GM12878 (cell line): ENCODE measurements at regions not wholly inside any gene's neighbourhood (a gene's known extent, or its start where the extent isn't known, plus 50 kb on each side); places are given as distances from the start of the nearest gene placed in this dataset.

Experiments used
- CTCF ChIP-seq, 3 experiments: IDR thresholded peaks in 2 of 3; conservative IDR thresholded peaks in 1 of 3; 2 replicates each; pipeline ENCODE4 v1.5.1; 2011; ENCODE audit warnings: low read depth in 3 of 3, low read length in 3 of 3, mild to moderate bottlenecking in 3 of 3, control low read depth in 2 of 3, moderate library complexity in 2 of 3, inconsistent platforms in 1 of 3, mixed read lengths in 1 of 3; ENCODE audit not compliant: control insufficient read depth in 2 of 3, insufficient read depth in 1 of 3; ENCODE audit errors: extremely low read depth in 1 of 3
- TCF3 ChIP-seq: IDR thresholded peaks from 2 replicates; pipeline ENCODE4 v1.6.1; 2012; ENCODE audit warnings: low read depth, mild to moderate bottlenecking, low read length, borderline replicate concordance; ENCODE audit not compliant: insufficient read depth
- ZBTB33 ChIP-seq: fragments of 450-650 bp; IDR thresholded peaks from 2 replicates; pipeline ENCODE4 v1.6.1; 2017; ENCODE audit warnings: mild to moderate bottlenecking

GRCh38 chr3:94704467-94704866 is 641.6 kb downstream of the NSUN3 start:
- TF ChIP-seq TCF3 (no peak), ZBTB33 (no peak), CTCF (IDR thresholded peaks at IDR 0.05 in 2 of 3, conservative IDR thresholded peaks at IDR 0.05 in 1 of 3; ENCODE audit: control insufficient read depth in 2 of 3, extremely low read depth in 1 of 3, insufficient read depth in 1 of 3, low read depth in 3 of 3, low read length in 3 of 3) (no peak)
